ENCODE measurements at regions not wholly inside any gene's neighbourhood (a gene's known extent, or its start where the extent isn't known, plus 50 kb on each side); places are given as distances from the start of the nearest gene placed in this dataset.

DNA sequence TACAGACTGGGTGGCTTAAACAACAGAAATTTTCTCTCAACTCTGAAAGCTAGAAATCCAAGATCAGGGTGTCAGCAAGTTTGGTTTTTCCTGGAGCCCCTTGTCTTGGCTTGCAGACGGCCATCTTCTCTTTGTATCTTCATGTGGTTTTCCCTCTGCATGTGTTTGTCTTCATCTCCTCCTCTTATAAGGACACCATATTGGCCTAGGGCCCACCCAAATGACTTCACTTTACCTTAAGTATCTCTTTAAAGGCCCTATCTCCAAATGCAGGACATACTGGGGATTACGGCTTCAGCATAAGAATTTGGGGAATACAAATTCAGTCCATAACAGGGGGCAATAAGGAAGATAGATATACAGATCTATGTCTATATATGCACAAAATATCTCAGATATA is 187.9 kb downstream of the MTCL1 start:
- no peaks in the 10 kb centered on the region for H3K79me2 ChIP-seq (ENCODE audit: insufficient read depth, low read length)
- no peaks in the 10 kb centered on the region for H3K36me3 ChIP-seq (ENCODE audit: insufficient read depth, low read length)
- DNase-seq (ENCODE audit: low read depth) (no peak), FAIRE-seq (no peak)
- no peak overlapping the region for H3K9ac ChIP-seq (ENCODE audit: low read length)
- H3K27ac ChIP-seq (ENCODE audit: low read depth, low read length), result no peak overlapping the region
- no peaks in the 10 kb centered on the region for H4K20me1 ChIP-seq (ENCODE audit: insufficient read depth, low read length)
- no peaks in the 10 kb centered on the region for H3K9me3 ChIP-seq (ENCODE audit: insufficient read depth, low read depth, low read length)
- no peaks in the 10 kb centered on the region for H3K27me3 Mint-ChIP-seq (ENCODE audit: low read depth, unreplicated experiment)
- no peak overlapping the region for H3K4me3 Mint-ChIP-seq (ENCODE audit: unreplicated experiment)
- no peak overlapping the region for H3K4me2 ChIP-seq (ENCODE audit: low read length)
- peaks cover 37% of the 10 kb centered on the region for H3K4me1 Mint-ChIP-seq (ENCODE audit: low read depth, unreplicated experiment)
- H3K36me3 Mint-ChIP-seq (ENCODE audit: low read depth, unreplicated experiment), result peaks cover 2% of the 10 kb centered on the region
- no peak overlapping the region for H2AFZ ChIP-seq (ENCODE audit: low read depth, low read length)
- no peak overlapping the region for H3K4me3 ChIP-seq (ENCODE audit: insufficient read depth, low read depth, low read length)
- H3K4me1 ChIP-seq (ENCODE audit: insufficient read depth, low read length), result peaks cover 20% of the 10 kb centered on the region
- no peak for TF ChIP-seq EZH2 (IDR thresholded peaks at IDR 0.05; ENCODE audit: insufficient read depth, low read length)
- TF ChIP-seq CTCF (IDR thresholded peaks at IDR 0.05; ENCODE audit: insufficient read depth, low read depth, low read length), result no peak
- peaks cover 19% of the 10 kb centered on the region for H3K9me3 Mint-ChIP-seq (ENCODE audit: unreplicated experiment)
- H3K27ac Mint-ChIP-seq (ENCODE audit: unreplicated experiment), result no peak overlapping the region
- no peaks in the 10 kb centered on the region for H3K27me3 ChIP-seq (ENCODE audit: insufficient read depth, low read length)

- Mint-ChIP-seq H3K9me3 (ENCODE audit: unreplicated experiment) (peaks cover 15% of the 10 kb centered on the region), H3K27ac (ENCODE audit: unreplicated experiment) (no peak overlapping the region), H3K36me3 (ENCODE audit: low read depth, unreplicated experiment) (peaks cover 4% of the 10 kb centered on the region), H3K4me1 (ENCODE audit: low read depth, unreplicated experiment) (peaks cover 32% of the 10 kb centered on the region), H3K4me3 (ENCODE audit: unreplicated experiment) (no peak overlapping the region), H3K27me3 (ENCODE audit: low read depth, unreplicated experiment) (no peaks in the 10 kb centered on the region)
- DNase-seq (ENCODE audit: low read depth) (no peak), FAIRE-seq (no peak)
- Histone ChIP-seq H3K9ac (ENCODE audit: low read length) (no peak overlapping the region), H3K36me3 (ENCODE audit: insufficient read depth, low read length) (no peaks in the 10 kb centered on the region), H3K4me3 (ENCODE audit: insufficient read depth, low read depth, low read length) (no peak overlapping the region), H3K27ac (ENCODE audit: low read depth, low read length) (no peak overlapping the region), H3K9me3 (ENCODE audit: insufficient read depth, low read depth, low read length) (no peaks in the 10 kb centered on the region), H4K20me1 (ENCODE audit: insufficient read depth, low read length) (no peaks in the 10 kb centered on the region), H3K79me2 (ENCODE audit: insufficient read depth, low read length) (no peaks in the 10 kb centered on the region), H3K4me2 (ENCODE audit: low read length) (no peak overlapping the region), H2AFZ (ENCODE audit: low read depth, low read length) (no peak overlapping the region), H3K27me3 (ENCODE audit: insufficient read depth, low read length) (no peaks in the 10 kb centered on the region), H3K4me1 (ENCODE audit: insufficient read depth, low read length) (peaks cover 20% of the 10 kb centered on the region)
- no peak for TF ChIP-seq EZH2 (IDR thresholded peaks at IDR 0.05; ENCODE audit: insufficient read depth, low read length)
- TF ChIP-seq CTCF (IDR thresholded peaks at IDR 0.05; ENCODE audit: insufficient read depth, low read depth, low read length), result no peak
Observed at GRCh38 chr18:8893628-8894231, 188.4 kb downstream of the MTCL1 start.

GRCh38 chr18:8894823-8895222 is 189.5 kb downstream of the MTCL1 start:
- DNase-seq (ENCODE audit: low read depth), result no peak
- no peaks in the 10 kb centered on the region for H4K20me1 ChIP-seq (ENCODE audit: insufficient read depth, low read length)
- H3K4me3 ChIP-seq (ENCODE audit: insufficient read depth, low read depth, low read length), result no peak overlapping the region
- H3K27me3 ChIP-seq (ENCODE audit: insufficient read depth, low read length), result no peaks in the 10 kb centered on the region
- H3K9me3 ChIP-seq (ENCODE audit: insufficient read depth, low read depth, low read length), result no peaks in the 10 kb centered on the region
- H3K4me2 ChIP-seq (ENCODE audit: low read length), result no peak overlapping the region
- H3K4me1 Mint-ChIP-seq (ENCODE audit: low read depth, unreplicated experiment), result peaks cover 22% of the 10 kb centered on the region
- H3K36me3 Mint-ChIP-seq (ENCODE audit: low read depth, unreplicated experiment), result peaks cover 6% of the 10 kb centered on the region
- no peaks in the 10 kb centered on the region for H3K27me3 Mint-ChIP-seq (ENCODE audit: low read depth, unreplicated experiment)
- no peaks in the 10 kb centered on the region for H3K36me3 ChIP-seq (ENCODE audit: insufficient read depth, low read length)
- H3K9ac ChIP-seq (ENCODE audit: low read length), result no peak overlapping the region
- peaks cover 14% of the 10 kb centered on the region for H3K4me1 ChIP-seq (ENCODE audit: insufficient read depth, low read length)
- no peak for FAIRE-seq
- no peaks in the 10 kb centered on the region for H3K79me2 ChIP-seq (ENCODE audit: insufficient read depth, low read length)
- H3K27ac ChIP-seq (ENCODE audit: low read depth, low read length), result no peak overlapping the region
- H3K9me3 Mint-ChIP-seq (ENCODE audit: unreplicated experiment), result peaks cover 12% of the 10 kb centered on the region
- H3K4me3 Mint-ChIP-seq (ENCODE audit: unreplicated experiment), result no peak overlapping the region
- no peak overlapping the region for H3K27ac Mint-ChIP-seq (ENCODE audit: unreplicated experiment)
- TF ChIP-seq CTCF (IDR thresholded peaks at IDR 0.05; ENCODE audit: insufficient read depth, low read depth, low read length), result no peak
- TF ChIP-seq EZH2 (IDR thresholded peaks at IDR 0.05; ENCODE audit: insufficient read depth, low read length), result no peak
- H2AFZ ChIP-seq (ENCODE audit: low read depth, low read length), result no peak overlapping the region
